ENCODE measurements at regions not wholly inside any gene's neighbourhood (a gene's known extent, or its start where the extent isn't known, plus 50 kb on each side); places are given as distances from the start of the nearest gene placed in this dataset.

DNA sequence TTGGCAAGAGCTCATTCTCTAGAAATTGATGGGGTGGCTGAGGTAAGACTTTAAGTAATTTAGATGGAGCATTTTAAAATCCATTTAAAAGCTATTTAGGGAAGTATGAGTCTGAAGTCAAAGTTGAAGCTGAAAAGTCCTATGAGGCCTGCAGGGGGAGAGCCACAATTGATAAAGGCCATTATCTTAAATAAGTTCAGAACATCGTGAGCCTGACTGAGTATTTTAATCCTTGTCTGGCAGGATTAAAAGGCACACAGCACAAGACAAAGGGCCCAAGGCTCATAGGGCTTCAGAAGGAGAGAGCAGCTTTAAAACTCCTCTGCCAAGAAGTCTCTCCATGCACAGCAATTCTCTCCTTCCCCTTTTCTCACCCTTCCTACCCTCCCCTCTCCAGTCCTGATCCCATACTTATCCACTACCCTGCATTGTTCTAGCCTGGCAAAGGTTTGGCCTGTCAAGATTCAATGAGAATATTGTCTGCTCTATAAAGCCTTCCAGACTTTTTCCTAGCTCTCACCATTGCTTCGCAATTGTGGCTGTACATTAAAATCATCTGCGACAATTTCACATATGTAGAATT lies 1312.9 kb downstream of the FAM181B start (continued):
- TF ChIP-seq, protein P1, sequence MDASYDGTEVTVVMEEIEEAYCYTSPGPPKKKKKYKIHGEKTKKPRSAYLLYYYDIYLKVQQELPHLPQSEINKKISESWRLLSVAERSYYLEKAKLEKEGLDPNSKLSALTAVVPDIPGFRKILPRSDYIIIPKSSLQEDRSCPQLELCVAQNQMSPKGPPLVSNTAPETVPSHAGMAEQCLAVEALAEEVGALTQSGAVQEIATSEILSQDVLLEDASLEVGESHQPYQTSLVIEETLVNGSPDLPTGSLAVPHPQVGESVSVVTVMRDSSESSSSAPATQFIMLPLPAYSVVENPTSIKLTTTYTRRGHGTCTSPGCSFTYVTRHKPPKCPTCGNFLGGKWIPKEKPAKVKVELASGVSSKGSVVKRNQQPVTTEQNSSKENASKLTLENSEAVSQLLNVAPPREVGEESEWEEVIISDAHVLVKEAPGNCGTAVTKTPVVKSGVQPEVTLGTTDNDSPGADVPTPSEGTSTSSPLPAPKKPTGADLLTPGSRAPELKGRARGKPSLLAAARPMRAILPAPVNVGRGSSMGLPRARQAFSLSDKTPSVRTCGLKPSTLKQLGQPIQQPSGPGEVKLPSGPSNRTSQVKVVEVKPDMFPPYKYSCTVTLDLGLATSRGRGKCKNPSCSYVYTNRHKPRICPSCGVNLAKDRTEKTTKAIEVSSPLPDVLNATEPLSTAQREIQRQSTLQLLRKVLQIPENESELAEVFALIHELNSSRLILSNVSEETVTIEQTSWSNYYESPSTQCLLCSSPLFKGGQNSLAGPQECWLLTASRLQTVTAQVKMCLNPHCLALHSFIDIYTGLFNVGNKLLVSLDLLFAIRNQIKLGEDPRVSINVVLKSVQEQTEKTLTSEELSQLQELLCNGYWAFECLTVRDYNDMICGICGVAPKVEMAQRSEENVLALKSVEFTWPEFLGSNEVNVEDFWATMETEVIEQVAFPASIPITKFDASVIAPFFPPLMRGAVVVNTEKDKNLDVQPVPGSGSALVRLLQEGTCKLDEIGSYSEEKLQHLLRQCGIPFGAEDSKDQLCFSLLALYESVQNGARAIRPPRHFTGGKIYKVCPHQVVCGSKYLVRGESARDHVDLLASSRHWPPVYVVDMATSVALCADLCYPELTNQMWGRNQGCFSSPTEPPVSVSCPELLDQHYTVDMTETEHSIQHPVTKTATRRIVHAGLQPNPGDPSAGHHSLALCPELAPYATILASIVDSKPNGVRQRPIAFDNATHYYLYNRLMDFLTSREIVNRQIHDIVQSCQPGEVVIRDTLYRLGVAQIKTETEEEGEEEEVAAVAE (CRISPR knock-in tag; IDR thresholded peaks at IDR 0.05; ENCODE audit: borderline replicate concordance): no peak
- TF ChIP-seq ZNF790 (CRISPR knock-in tag; IDR thresholded peaks at IDR 0.05; ENCODE audit: borderline replicate concordance) (no peak), NFKBIZ (CRISPR knock-in tag; IDR thresholded peaks at IDR 0.05) (no peak), NR2F1 (CRISPR knock-in tag; IDR thresholded peaks at IDR 0.05) (no peak), ZNF432 (CRISPR knock-in tag; IDR thresholded peaks at IDR 0.05; ENCODE audit: borderline replicate concordance) (no peak), MEIS1 (CRISPR knock-in tag; IDR thresholded peaks at IDR 0.05; ENCODE audit: borderline replicate concordance) (no peak)

DNA sequence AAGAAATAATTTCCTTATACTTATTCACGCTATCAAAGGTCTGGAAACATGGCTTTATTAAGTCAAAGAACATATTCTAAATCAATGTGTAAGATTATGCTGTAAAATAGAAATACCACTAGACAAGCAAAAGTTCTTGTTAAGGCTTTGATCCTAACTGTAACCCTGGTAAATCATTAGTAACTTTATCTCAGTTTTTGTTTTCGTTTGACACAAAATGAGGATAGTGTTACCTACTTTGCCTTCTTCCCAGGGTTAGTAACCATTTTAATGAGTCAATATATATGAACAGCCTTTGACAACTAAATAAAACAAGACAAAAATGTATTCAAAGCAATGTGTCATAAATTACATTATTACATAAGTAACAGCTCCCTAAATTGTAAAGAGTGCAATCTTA lies 1336.3 kb downstream of the FAM181B start:
- intact Hi-C loops (cut with micrococcal nuclease; ENCODE audit: unreplicated experiment) (no loop called here), in situ Hi-C loops (cut with HindIII; ENCODE audit: extremely low pct_ligation_motif_present, low pct_unique_long_range_greater_than_20kb) (no loop called here)
- Histone ChIP-seq H3K9me3 (ENCODE audit: low read length) (no peaks in the 10 kb centered on the region), H3K27me3 (ENCODE audit: control insufficient read depth in 1 of 2, insufficient read depth in 2 of 2, low read length in 2 of 2) (no peaks in the 10 kb centered on the region), H3K4me3 (replicated peaks in 1 of 3; ENCODE audit: insufficient read depth in 1 of 3, low read depth in 2 of 3, low read length in 3 of 3) (no peak overlapping the region), H3K36me3 (replicated peaks in 1 of 2; ENCODE audit: control insufficient read depth in 1 of 2, insufficient read depth in 2 of 2, low read length in 2 of 2) (no peaks in the 10 kb centered on the region), H2AFZ (ENCODE audit: low read length) (no peak overlapping the region), H3K79me2 (ENCODE audit: insufficient read depth, low read length) (no peaks in the 10 kb centered on the region), H3K27ac (ENCODE audit: extremely low read length, insufficient read depth, low read length) (no peak overlapping the region), H3K4me2 (ENCODE audit: low read depth, low read length) (no peak overlapping the region), H3K9ac (ENCODE audit: insufficient read depth, low read depth, low read length) (no peak overlapping the region), H4K20me1 (ENCODE audit: insufficient read depth, low read length) (no peaks in the 10 kb centered on the region), H3K4me1 (ENCODE audit: insufficient read depth, low read length) (no peaks in the 10 kb centered on the region)
- WGBS (ENCODE audit: low lambda C conversion rate): 2% methylated on average over 2 of the region's 2 CpGs
- ChIA-PET CTCF (ENCODE audit: low intra/inter-chr PET ratio, low total read pairs) (no interaction called here), POLR2A (no interaction called here)
- no peak for FAIRE-seq
- DNase-seq (ENCODE audit: low spot score): no peak
- no TSS peak for BruUV-seq (replicated peaks)
- ATAC-seq: no peak
- no peak for TF ChIP-seq SMC3 (IDR thresholded peaks at IDR 0.05; ENCODE audit: low read length)
- no peak for TF ChIP-seq ZBTB7B (CRISPR knock-in tag; IDR thresholded peaks at IDR 0.05)
- TF ChIP-seq, protein P2, sequence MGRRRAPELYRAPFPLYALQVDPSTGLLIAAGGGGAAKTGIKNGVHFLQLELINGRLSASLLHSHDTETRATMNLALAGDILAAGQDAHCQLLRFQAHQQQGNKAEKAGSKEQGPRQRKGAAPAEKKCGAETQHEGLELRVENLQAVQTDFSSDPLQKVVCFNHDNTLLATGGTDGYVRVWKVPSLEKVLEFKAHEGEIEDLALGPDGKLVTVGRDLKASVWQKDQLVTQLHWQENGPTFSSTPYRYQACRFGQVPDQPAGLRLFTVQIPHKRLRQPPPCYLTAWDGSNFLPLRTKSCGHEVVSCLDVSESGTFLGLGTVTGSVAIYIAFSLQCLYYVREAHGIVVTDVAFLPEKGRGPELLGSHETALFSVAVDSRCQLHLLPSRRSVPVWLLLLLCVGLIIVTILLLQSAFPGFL (CRISPR knock-in tag; IDR thresholded peaks at IDR 0.05): no peak
- TF ChIP-seq, protein P3, sequence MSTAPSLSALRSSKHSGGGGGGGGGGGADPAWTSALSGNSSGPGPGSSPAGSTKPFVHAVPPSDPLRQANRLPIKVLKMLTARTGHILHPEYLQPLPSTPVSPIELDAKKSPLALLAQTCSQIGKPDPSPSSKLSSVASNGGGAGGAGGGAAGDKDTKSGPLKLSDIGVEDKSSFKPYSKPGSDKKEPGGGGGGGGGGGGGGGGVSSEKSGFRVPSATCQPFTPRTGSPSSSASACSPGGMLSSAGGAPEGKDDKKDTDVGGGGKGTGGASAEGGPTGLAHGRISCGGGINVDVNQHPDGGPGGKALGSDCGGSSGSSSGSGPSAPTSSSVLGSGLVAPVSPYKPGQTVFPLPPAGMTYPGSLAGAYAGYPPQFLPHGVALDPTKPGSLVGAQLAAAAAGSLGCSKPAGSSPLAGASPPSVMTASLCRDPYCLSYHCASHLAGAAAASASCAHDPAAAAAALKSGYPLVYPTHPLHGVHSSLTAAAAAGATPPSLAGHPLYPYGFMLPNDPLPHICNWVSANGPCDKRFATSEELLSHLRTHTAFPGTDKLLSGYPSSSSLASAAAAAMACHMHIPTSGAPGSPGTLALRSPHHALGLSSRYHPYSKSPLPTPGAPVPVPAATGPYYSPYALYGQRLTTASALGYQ (CRISPR knock-in tag; IDR thresholded peaks at IDR 0.05): no peak
- TF ChIP-seq ZNF274 (CRISPR knock-in tag; IDR thresholded peaks at IDR 0.05): no peak
- no peak for TF ChIP-seq PITX1 (CRISPR knock-in tag; IDR thresholded peaks at IDR 0.05)
- no peak for TF ChIP-seq ZNF530 (CRISPR knock-in tag; IDR thresholded peaks at IDR 0.05; ENCODE audit: low read depth)
- TF ChIP-seq ZNF10 (CRISPR knock-in tag; IDR thresholded peaks at IDR 0.05; ENCODE audit: borderline replicate concordance, low read depth): no peak
- TF ChIP-seq, protein P4, sequence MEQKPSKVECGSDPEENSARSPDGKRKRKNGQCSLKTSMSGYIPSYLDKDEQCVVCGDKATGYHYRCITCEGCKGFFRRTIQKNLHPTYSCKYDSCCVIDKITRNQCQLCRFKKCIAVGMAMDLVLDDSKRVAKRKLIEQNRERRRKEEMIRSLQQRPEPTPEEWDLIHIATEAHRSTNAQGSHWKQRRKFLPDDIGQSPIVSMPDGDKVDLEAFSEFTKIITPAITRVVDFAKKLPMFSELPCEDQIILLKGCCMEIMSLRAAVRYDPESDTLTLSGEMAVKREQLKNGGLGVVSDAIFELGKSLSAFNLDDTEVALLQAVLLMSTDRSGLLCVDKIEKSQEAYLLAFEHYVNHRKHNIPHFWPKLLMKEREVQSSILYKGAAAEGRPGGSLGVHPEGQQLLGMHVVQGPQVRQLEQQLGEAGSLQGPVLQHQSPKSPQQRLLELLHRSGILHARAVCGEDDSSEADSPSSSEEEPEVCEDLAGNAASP (CRISPR knock-in tag; IDR thresholded peaks at IDR 0.05; ENCODE audit: borderline replicate concordance): no peak
